ENCODE measurements at regions not wholly inside any gene's neighbourhood (a gene's known extent, or its start where the extent isn't known, plus 50 kb on each side); places are given as distances from the start of the nearest gene placed in this dataset.

DNA sequence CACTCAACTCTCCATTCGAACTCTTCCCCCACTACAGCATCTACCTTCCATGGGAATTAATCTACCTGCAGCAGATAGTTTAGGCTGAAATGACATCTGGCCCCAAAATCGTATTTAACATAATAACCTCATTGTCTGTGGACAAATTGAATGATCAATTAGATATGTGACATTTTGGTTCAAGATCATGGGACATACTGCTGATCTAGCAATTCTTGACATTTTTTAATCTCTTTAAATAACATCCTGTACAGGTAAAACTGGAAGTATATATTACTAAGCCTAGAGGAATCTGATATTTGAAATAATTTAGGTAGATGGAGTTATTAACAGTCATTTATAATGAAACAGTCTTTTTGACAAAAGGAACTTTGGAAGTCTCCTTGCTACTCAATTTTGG, 702.5 kb downstream of the NLGN4X start:
- DNase-seq: no peak

GRCh38 chrX:5490786-5491563, 737.7 kb downstream of the NLGN4X start:
- DNase-seq: no peak

GRCh38 chrX:5474282-5474681, 754.4 kb downstream of the NLGN4X start:
- no peak for DNase-seq

- no peak for DNase-seq
These were observed 770.3 kb downstream of the NLGN4X start for GRCh38 chrX:5458300-5458842.

- DNase-seq: no peak
These were observed 779.3 kb downstream of the NLGN4X start for GRCh38 chrX:5449323-5449722.

- no peak for DNase-seq
These were observed 796.8 kb downstream of the NLGN4X start for GRCh38 chrX:5431823-5432222.

GRCh38 chrX:5425119-5425518, 803.5 kb downstream of the NLGN4X start:
- no peak for DNase-seq

- no peak for DNase-seq
These were observed 811.3 kb downstream of the NLGN4X start for GRCh38 chrX:5417381-5417780.

DNA sequence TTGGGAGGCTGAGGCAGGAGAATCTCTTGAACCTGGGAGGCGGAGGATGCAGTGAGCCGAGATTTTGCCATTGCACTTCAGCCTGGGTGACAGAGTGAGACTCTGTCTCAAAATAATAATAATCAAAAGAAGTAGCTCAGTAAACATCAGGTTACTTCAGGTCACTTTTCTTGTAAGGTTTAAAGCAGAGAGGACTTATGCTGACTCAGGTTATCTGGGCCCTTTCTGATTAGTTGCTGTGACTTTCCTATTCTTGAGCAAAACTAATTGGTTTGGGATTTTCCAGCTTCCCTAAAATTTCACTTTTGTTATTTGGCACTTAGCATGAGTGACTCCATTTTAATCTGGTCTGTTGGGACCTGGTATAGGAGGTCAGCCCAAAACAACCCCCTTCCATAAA, 812.9 kb downstream of the NLGN4X start:
- DNase-seq: no peak

DNA sequence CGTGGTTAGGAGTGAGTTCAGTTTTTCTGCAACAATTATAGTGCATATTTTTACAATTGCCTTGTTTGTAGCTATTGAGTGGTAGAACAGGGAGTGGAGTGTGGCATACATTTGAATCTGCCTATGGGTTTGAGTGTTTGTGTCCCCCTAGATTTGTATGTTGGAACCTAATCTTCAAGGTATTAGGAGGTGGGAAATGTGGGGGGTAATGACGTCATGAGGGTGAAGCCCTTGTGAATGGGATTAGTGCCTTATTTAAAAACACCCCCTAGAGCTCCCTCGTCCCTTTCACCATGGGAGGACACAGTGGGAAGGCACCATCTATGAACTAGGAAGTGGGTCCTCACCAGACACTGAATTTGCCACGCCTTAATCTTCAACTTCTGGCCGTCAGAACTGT, 819.6 kb downstream of the NLGN4X start:
- no peak for DNase-seq

DNA sequence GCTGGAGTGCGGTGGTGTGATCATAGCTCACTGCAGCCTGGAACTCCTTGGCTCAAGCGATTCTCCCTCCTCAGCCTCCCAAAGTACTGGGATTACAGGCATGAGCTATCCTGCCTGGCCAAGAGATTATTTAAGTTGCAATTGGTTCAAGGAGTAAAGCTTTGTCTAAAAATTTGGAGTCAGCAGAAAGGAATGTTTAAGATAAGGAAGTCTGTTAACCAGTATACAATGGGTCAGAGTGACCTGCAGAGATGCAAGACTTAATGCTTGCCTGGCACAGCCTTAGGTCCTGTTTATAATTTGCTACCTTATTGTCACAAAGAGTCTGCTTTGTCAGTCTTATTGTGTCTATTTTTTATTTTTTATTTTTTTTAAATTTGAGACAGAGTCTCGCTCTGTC, 826.2 kb downstream of the NLGN4X start:
- DNase-seq: no peak

DNA sequence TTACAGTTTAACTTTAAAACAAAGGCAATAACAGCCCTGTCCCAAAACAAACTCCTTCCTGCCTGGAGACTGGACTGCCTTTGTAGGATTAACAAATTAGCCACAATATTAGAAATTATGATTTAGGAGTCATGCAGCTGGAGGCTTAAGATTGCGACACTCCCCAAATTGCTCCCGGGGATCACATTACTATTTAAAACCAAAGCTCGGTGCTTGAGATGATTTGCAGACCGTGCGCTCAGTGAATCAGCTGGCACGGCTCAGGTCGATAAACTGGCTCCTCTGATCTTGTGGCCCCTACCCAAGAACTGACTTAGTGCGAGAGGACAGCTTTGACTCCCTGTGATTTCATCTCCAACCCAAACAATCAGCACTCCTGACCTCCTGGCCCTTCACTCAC, 829.3 kb downstream of the NLGN4X start:
- DNase-seq: no peak

DNA sequence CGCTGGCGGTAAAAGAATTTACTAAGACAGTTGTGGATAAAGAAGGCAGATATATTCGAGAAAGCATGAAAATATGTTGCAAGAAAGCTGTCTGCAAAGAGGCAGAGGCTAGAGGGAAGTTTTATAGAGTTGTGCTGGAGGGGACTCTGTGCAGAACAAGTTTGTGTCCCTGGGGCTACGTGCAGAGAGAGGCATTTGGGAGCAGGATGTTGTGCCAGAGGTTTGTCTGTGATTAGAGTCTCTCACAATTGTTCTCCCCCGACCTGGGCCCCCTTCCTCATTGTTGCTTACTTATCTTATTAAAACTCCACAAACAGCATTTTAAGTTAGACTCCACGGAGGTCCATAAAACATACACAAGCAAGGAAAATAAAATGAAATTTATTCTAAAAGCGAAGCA, 831.3 kb downstream of the NLGN4X start:
- no peak for DNase-seq

DNA sequence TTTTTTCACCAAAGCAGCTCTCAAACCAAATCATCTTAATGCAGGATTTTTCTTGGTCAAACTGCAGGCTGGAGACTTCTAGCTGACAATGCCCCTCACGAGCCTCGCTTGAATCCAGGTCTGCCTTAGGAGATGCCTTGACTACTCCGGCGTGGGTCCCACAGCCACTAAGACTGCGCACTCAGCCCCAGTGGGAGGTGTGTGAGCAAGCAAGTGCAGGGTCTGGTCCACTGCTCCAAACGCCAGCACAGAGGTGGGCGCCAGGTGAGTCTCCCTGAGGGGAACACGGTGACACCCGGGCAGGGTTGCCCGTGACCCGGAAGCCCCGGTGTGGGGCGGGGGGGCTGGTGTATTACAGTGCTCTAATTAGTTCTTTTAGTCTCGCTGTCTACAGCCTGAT, 838.3 kb downstream of the NLGN4X start:
- DNase-seq: no peak

DNA sequence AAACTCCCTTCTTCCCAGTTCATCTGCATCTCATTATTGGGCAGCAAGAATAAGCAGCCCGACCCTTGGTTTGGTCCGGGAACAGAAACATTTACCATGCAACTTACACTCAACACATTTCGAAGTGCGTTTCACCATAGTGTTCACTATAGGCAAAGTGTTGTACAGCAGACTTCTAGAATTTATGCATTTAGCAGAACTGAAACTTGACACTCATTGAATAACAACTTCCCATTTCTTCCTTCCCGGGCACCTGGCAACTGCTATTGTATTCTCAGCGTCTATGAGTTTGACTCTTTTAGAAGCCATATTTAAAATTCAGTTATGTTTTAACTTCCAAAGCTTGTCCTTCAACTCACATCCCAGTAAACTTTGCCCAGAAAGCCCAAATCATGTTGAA, 840.6 kb downstream of the NLGN4X start:
- DNase-seq: no peak

DNA sequence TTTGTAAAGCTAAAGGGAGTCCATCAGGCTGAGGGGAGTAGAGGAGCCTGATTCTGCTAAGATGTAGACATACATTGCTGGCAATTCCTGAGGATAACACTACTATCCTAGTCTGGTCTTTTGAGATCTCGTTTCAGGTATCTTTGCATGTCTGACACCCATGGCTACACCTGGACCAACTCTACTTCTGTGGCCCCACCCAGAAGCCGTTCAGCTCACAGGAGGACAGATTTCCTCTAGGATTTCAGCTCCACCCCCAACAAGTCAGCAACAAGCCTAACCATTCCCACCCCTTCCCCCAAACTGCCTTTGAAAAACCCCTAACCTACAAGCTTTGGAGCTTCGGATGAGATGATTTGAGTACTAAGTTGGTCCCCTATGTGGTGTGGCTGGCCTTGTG, 848.2 kb downstream of the NLGN4X start:
- no peak for DNase-seq

DNA sequence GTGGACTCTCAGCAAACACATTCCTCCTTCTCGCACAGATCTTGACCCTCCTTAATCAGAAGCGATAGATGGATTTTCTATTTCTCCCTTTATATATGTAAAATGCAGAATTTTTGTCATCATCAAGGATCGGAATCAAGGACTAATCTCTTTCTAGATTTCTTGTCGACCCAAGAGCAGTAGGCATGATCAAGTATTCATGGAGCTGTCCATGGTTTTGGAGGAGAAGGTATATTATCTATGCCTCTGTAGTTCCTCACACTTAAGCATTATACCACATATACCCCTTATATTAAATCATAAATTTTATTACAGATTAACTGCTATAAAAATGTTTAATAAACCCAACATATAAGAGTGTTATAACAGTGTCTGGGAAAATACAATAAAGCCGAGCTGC, 886.8 kb downstream of the NLGN4X start:
- no peak for DNase-seq

- DNase-seq: no peak
These were observed 891.5 kb downstream of the NLGN4X start for GRCh38 chrX:5337160-5337559.

DNA sequence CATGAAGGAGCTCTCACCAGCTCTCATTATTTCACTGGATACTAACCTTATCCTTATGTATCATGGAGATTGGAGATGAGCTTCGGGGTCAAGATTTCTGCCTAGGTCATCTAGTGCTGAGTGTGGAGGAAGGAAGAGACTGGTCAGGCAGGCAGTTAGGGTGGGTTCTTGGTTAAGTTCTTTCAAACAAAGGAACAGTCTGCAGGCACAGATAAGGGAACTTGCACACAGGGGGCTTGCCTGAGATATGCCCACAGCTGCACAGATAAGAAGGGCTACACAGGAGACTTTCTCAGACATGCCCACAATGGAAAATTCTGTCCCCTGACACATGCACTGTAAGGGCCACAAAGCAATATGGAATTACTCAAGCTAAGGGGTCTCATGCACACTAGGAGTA, 904.1 kb downstream of the NLGN4X start:
- no peak for DNase-seq

DNA sequence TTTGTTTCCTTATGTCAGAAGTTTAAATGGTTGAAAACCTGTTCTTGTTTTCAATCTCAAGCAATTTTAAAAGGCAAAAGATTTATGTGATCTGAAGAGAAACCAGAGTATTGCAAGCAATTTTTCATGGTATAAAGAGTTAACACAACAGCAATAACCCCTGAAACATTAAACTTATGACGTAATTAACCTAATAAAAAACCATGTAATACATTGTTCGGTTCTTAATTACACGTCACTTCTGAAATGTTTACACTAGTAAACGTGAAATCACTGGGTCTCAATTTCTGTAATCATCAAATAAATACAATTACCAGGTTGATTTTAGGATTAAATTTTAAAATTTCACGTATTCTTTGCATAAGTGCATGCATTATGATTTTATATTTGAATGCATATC, 914.5 kb downstream of the NLGN4X start:
- no peak for DNase-seq

GRCh38 chrX:5307416-5307815, 921.3 kb downstream of the NLGN4X start:
- DNase-seq: no peak

- no peak for DNase-seq
These were observed 922.0 kb downstream of the NLGN4X start for GRCh38 chrX:5306654-5307121.

GRCh38 chrX:5305452-5305851, 923.2 kb downstream of the NLGN4X start:
- no peak for DNase-seq

DNA sequence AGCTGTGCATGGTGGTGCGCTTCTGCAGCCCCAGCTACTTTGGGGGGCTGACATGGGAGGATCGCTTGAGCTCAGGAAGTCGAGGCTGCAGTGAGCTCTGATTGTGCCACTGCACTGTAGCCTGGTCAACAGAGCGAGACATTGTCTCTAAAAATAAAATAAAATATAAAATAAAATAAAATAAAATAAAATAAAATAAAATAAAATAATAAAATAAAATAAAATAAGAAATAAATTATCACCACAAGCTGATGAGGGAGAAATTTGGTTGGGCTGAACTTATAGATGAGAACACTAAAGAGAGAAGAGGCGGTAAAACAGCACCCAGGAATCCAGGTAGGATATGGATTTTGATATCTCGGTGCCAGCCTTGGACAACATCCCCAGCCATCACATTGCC, 933.7 kb downstream of the NLGN4X start:
- no peak for DNase-seq

GRCh38 chrX:5290635-5291034, 938.0 kb downstream of the NLGN4X start:
- DNase-seq: no peak
